GM19023 (cell line): ENCODE measurements at regions not wholly inside any gene's neighbourhood (a gene's known extent, or its start where the extent isn't known, plus 50 kb on each side); places are given as distances from the start of the nearest gene placed in this dataset.
"Not testable (repeated sequence)": the region's sequence is repeated elsewhere in the genome, so short reads cannot be mapped to it uniquely, and the experiment has no call there.

Experiments used
- ATAC-seq: cut with Tn5 transposase; IDR thresholded peaks from one replicate; pipeline ENCODE4 v1.9.1; 2021; ENCODE audit warnings: mild to moderate bottlenecking, moderate library complexity; ENCODE audit not compliant: unreplicated experiment

- ATAC-seq, result no peak
These were observed 560.5 kb upstream of the ADAMTS16 start for GRCh38 chr5:4579679-4580078.

- ATAC-seq, result no peak
These were observed 559.4 kb upstream of the ADAMTS16 start for GRCh38 chr5:4580772-4581171.

GRCh38 chr5:4581289-4581688, 558.8 kb upstream of the ADAMTS16 start:
- no peak for ATAC-seq

- ATAC-seq, result no peak
These were observed 555.1 kb upstream of the ADAMTS16 start for GRCh38 chr5:4584982-4585381.

- no peak for ATAC-seq
These were observed 526.7 kb upstream of the ADAMTS16 start for GRCh38 chr5:4613440-4613839.

GRCh38 chr5:4614088-4614487, 526.0 kb upstream of the ADAMTS16 start:
- ATAC-seq, result no peak

- ATAC-seq, result not testable (repeated sequence)
These were observed 524.8 kb upstream of the ADAMTS16 start for GRCh38 chr5:4615369-4615768.

GRCh38 chr5:4625206-4625896, 514.8 kb upstream of the ADAMTS16 start:
- ATAC-seq, result no peak

GRCh38 chr5:4627131-4627530, 513.0 kb upstream of the ADAMTS16 start:
- no peak for ATAC-seq

GRCh38 chr5:4627929-4628328, 512.2 kb upstream of the ADAMTS16 start:
- no peak for ATAC-seq

- ATAC-seq, result no peak
These were observed 511.3 kb upstream of the ADAMTS16 start for GRCh38 chr5:4628645-4629385.

- ATAC-seq, result no peak
These were observed 510.1 kb upstream of the ADAMTS16 start for GRCh38 chr5:4630031-4630430.

GRCh38 chr5:4634342-4634741, 505.8 kb upstream of the ADAMTS16 start:
- ATAC-seq, result no peak

GRCh38 chr5:4636378-4636777, 503.8 kb upstream of the ADAMTS16 start:
- ATAC-seq, result no peak

- ATAC-seq, result no peak
These were observed 500.2 kb upstream of the ADAMTS16 start for GRCh38 chr5:4639946-4640345.

- no peak for ATAC-seq
These were observed 499.3 kb upstream of the ADAMTS16 start for GRCh38 chr5:4640795-4641194.

GRCh38 chr5:4642525-4642924, 497.6 kb upstream of the ADAMTS16 start:
- no peak for ATAC-seq

GRCh38 chr5:4643190-4643589, 496.9 kb upstream of the ADAMTS16 start:
- no peak for ATAC-seq

GRCh38 chr5:4643960-4644359, 496.2 kb upstream of the ADAMTS16 start:
- no peak for ATAC-seq

- no peak for ATAC-seq
These were observed 493.3 kb upstream of the ADAMTS16 start for GRCh38 chr5:4646715-4647375.

- ATAC-seq, result no peak
These were observed 492.2 kb upstream of the ADAMTS16 start for GRCh38 chr5:4647955-4648354.
